ENCODE measurements at regions not wholly inside any gene's neighbourhood (a gene's known extent, or its start where the extent isn't known, plus 50 kb on each side); places are given as distances from the start of the nearest gene placed in this dataset.

GRCh38 chr4:29571322-29571721, 1148.8 kb upstream of the PCDH7 start:
- TF ChIP-seq RAD21 (conservative IDR thresholded peaks at IDR 0.05), result no peak
- no peak for TF ChIP-seq CTCF (IDR thresholded peaks at IDR 0.05; ENCODE audit: poor library complexity, severe bottlenecking)
- no peak for TF ChIP-seq EP300 (conservative IDR thresholded peaks at IDR 0.05; ENCODE audit: poor library complexity, severe bottlenecking)
- no peak for TF ChIP-seq POLR2AphosphoS5 (IDR thresholded peaks at IDR 0.05)

All from neural cell (in vitro differentiated cells).